Psoas muscle (tissue), 7 donors: ENCODE measurements at regions not wholly inside any gene's neighbourhood (a gene's known extent, or its start where the extent isn't known, plus 50 kb on each side); places are given as distances from the start of the nearest gene placed in this dataset.

Source experiments
- ATAC-seq, 4 donors: fragments of 200-7000 bp; cut with Tn5 transposase; one replicate each; pipeline ENCODE4 v1.9.1; 2020; ENCODE audit warnings: moderate library complexity in 3 of 4, mild to moderate bottlenecking in 2 of 4
- DNase-seq, 2 donors: peaks; one replicate each; pipeline ENCODE4 v3.0.0-alpha.2; 2020
- H3K27ac ChIP-seq: fragments of 200-600 bp; one replicate; pipeline ENCODE4 v1.8.0; 2022
- H3K27me3 ChIP-seq, 3 donors: fragments of 200-600 bp in 1 of 3; one replicate each; pipeline versions ENCODE4 v1.6.1 to v1.8.0; 2013 to 2022; ENCODE audit warnings: low read length in 2 of 3, mild to moderate bottlenecking in 2 of 3, moderate library complexity in 1 of 3; ENCODE audit not compliant: insufficient read depth in 3 of 3
- H3K36me3 ChIP-seq, 2 donors: fragments of 200-600 bp in 1 of 2; one replicate each; pipeline versions ENCODE4 v1.6.1 to v1.8.0; 2013 to 2022; ENCODE audit warnings: low read depth in 1 of 2, mild to moderate bottlenecking in 1 of 2, moderate library complexity in 1 of 2; ENCODE audit not compliant: insufficient read depth in 1 of 2
- H3K4me1 ChIP-seq: fragments of 200-600 bp; one replicate; pipeline ENCODE4 v1.8.0; 2022
- H3K4me3 ChIP-seq: fragments of 200-600 bp; one replicate; pipeline ENCODE4 v1.8.0; 2022; ENCODE audit warnings: mild to moderate bottlenecking
- H3K9me3 ChIP-seq: fragments of 200-600 bp; one replicate; pipeline ENCODE4 v1.8.0; 2022
- CTCF ChIP-seq: fragments of 200-600 bp; IDR thresholded peaks from one replicate; pipeline ENCODE4 v1.8.0; 2022; ENCODE audit warnings: antibody characterized with exemption
- WGBS, 3 donors: extraction: QIAGEN DNeasy Blood & Tissue Kit; methylation state at CpG; one replicate each; pipeline versions ENCODE4 v1.1.6 to v1.1.7; 2013; 5-methylcytosine and 5-hydroxymethylcytosine counted together
- intact Hi-C, 2 donors: fragments of 100-400 bp; cut with DNase I; formaldehyde crosslinking; loops; one replicate each; pipeline versions ENCODE4 v1.11.0 to v1.14.2; 2022
- donor health status: healthy with polysubstance abuse.
- donor health status: DM: no; HTN: no; CAD: no; lungs with moderate emphysema.
- donor health status: Bipolar disorder and iron deficiency.
- donor health status: healthy.
- donor health status: DM: yes; HTN: yes; CAD: no.
- donor health status: DM: no; HTN: no; CAD: no.
- donor health status: DM: yes; HTN: yes; CAD: no.

GRCh38 chr13:104385404-104385803 is 1319.2 kb upstream of the SLC10A2 start:
- no peak for DNase-seq
- Histone ChIP-seq H3K27me3 (no peaks in the 10 kb centered on the region), H3K27ac (no peak overlapping the region), H3K4me3 (no peak overlapping the region), H3K9me3 (no peaks in the 10 kb centered on the region), H3K4me1 (no peaks in the 10 kb centered on the region), H3K36me3 (no peaks in the 10 kb centered on the region)
- intact Hi-C loops: no loop called here
- WGBS, 3 donors: 45 to 57% (median 48%) methylated on average over 2 of the region's 2 CpGs
- no peak for TF ChIP-seq CTCF
- no peak for ATAC-seq

- no peaks in the 10 kb centered on the region for H3K9me3 ChIP-seq
- H3K4me3 ChIP-seq: no peak overlapping the region
- no peaks in the 10 kb centered on the region for H3K27me3 ChIP-seq
- no peak for DNase-seq
- ATAC-seq: no peak
- no peaks in the 10 kb centered on the region for H3K4me1 ChIP-seq
- H3K36me3 ChIP-seq: no peaks in the 10 kb centered on the region
- TF ChIP-seq CTCF: no peak
- WGBS, 3 donors: 73 to 81% (median 74%) methylated on average over 1 of the region's 1 CpG
- intact Hi-C loops: no loop called here
- no peak overlapping the region for H3K27ac ChIP-seq
Measured at GRCh38 chr13:104382951-104383350, 1316.7 kb upstream of the SLC10A2 start.

- H3K27me3 ChIP-seq: no peaks in the 10 kb centered on the region
- DNase-seq (no peak), ATAC-seq (no peak)
- TF ChIP-seq CTCF: no peak
- no peaks in the 10 kb centered on the region for H3K4me1 ChIP-seq
- H3K36me3 ChIP-seq: no peaks in the 10 kb centered on the region
- no peak overlapping the region for H3K4me3 ChIP-seq
- intact Hi-C loops: no loop called here
- no peak overlapping the region for H3K27ac ChIP-seq
- H3K9me3 ChIP-seq: no peaks in the 10 kb centered on the region
- whole genome bisulfite sequencing, 3 donors: 87 to 96% (median 95%) methylated on average over 1 of the region's 1 CpG
Measured at GRCh38 chr13:104376588-104376987, 1310.4 kb upstream of the SLC10A2 start.

- H3K4me1 ChIP-seq: no peaks in the 10 kb centered on the region
- H3K27ac ChIP-seq: no peak overlapping the region
- WGBS, 3 donors: 88 to 89% (median 88%) methylated on average over 1 of the region's 1 CpG
- no peaks in the 10 kb centered on the region for H3K27me3 ChIP-seq
- TF ChIP-seq CTCF: no peak
- H3K9me3 ChIP-seq: no peaks in the 10 kb centered on the region
- ATAC-seq (no peak), DNase-seq (no peak)
- intact Hi-C loops: no loop called here
- no peaks in the 10 kb centered on the region for H3K36me3 ChIP-seq
- no peak overlapping the region for H3K4me3 ChIP-seq
Measured at GRCh38 chr13:104375614-104376013, 1309.4 kb upstream of the SLC10A2 start.

GRCh38 chr13:104372095-104372655 is 1306.0 kb upstream of the SLC10A2 start:
- Histone ChIP-seq H3K27ac (no peak overlapping the region), H3K36me3 (no peaks in the 10 kb centered on the region), H3K4me1 (no peaks in the 10 kb centered on the region), H3K4me3 (no peak overlapping the region), H3K27me3 (no peaks in the 10 kb centered on the region), H3K9me3 (no peaks in the 10 kb centered on the region)
- intact Hi-C loops: no loop called here
- DNase-seq (no peak), ATAC-seq (no peak)
- TF ChIP-seq CTCF: no peak
- 66 to 71% (median 67%) methylated on average over 6 of the region's 6 CpGs for WGBS, 3 donors
